ENCODE measurements at regions not wholly inside any gene's neighbourhood (a gene's known extent, or its start where the extent isn't known, plus 50 kb on each side); places are given as distances from the start of the nearest gene placed in this dataset.

- H3K4me1 ChIP-seq (replicated peaks in 1 of 4; ENCODE audit: control insufficient read depth in 3 of 4, insufficient read depth in 4 of 4, low read length in 3 of 4) = peaks cover 0 to 2% (median 0%) of the 10 kb centered on the region in 4 experiments; a peak in 1 of 7 replicates
- H2BK20ac ChIP-seq (ENCODE audit: low read length) = no peak overlapping the region
- no peaks in the 10 kb centered on the region for H3K79me2 ChIP-seq (ENCODE audit: control insufficient read depth in 1 of 2, insufficient read depth in 2 of 2, low read length in 2 of 2)
- H3K79me1 ChIP-seq (ENCODE audit: low read depth, low read length) = no peaks in the 10 kb centered on the region
- H4K91ac ChIP-seq (replicated peaks; ENCODE audit: insufficient read length, low read length) = no peak overlapping the region
- ChIA-PET POLR2A (ENCODE audit: partially characterized antibody) (no interaction called here), CTCF (ENCODE audit: partially characterized antibody) (interaction anchor here (1.5 kb wide), 1 partner anchor 184 kb away, joined by 3 read pairs; no protein-coding TSS in a partner anchor)
- no peak overlapping the region for H2BK120ac ChIP-seq (replicated peaks; ENCODE audit: low read depth, low read length)
- no peaks in the 10 kb centered on the region for H3K27me3 ChIP-seq (replicated peaks in 1 of 4; ENCODE audit: control insufficient read depth in 3 of 4, extremely low read depth in 1 of 4, insufficient read depth in 3 of 4, low read length in 3 of 4)
- H3K4ac ChIP-seq (replicated peaks; ENCODE audit: insufficient read length, low read depth, low read length) = no peak overlapping the region
- no peak overlapping the region for H3K27ac ChIP-seq (ENCODE audit: low read depth, low read length)
- 73% methylated on average over 3 of the region's 3 CpGs; no CpG with 5 or more reads in 1 of the 2 experiments for WGBS, 2 experiments (ENCODE audit: extremely low coverage in 1 of 2, insufficient coverage in 1 of 2, insufficient read length in 1 of 2, insufficient replicate concordance in 2 of 2, low coverage in 1 of 2, low lambda C conversion rate in 2 of 2, missing lambda C conversion rate in 1 of 2)
- no peak overlapping the region for H3K9ac ChIP-seq (replicated peaks in 1 of 4; ENCODE audit: extremely low read depth in 1 of 4, low read depth in 3 of 4, low read length in 3 of 4)
- no peaks in the 10 kb centered on the region for H4K20me1 ChIP-seq (replicated peaks in 1 of 2; ENCODE audit: control insufficient read depth in 1 of 2, insufficient read depth in 2 of 2, low read length in 2 of 2)
- no peak overlapping the region for H4K5ac ChIP-seq (ENCODE audit: insufficient read length, low read depth, low read length)
- H3K23ac ChIP-seq (ENCODE audit: insufficient read length) = no peak overlapping the region
- no peak overlapping the region for H2AFZ ChIP-seq (ENCODE audit: low read length)
- FAIRE-seq = no peak
- H3K36me3 ChIP-seq (ENCODE audit: control insufficient read depth in 2 of 4, insufficient read depth in 4 of 4, low read length in 3 of 4) = no peaks in the 10 kb centered on the region
- H3K18ac ChIP-seq (ENCODE audit: extremely low read depth, low read length) = no peak overlapping the region
- H3K14ac ChIP-seq (ENCODE audit: insufficient read length) = no peak overlapping the region
- no peak overlapping the region for H3K4me2 ChIP-seq (ENCODE audit: insufficient read depth in 1 of 2, low read depth in 2 of 2, low read length in 2 of 2)
- no peak overlapping the region for H4K8ac ChIP-seq (ENCODE audit: extremely low read depth, insufficient read depth, low read length)
- H2BK15ac ChIP-seq (ENCODE audit: low read length) = no peak overlapping the region
- no peak overlapping the region for H2AK5ac ChIP-seq (ENCODE audit: low read depth, low read length)
- no peaks in the 10 kb centered on the region for H3K23me2 ChIP-seq (ENCODE audit: low read depth, low read length)
- H3K4me3 ChIP-seq (ENCODE audit: extremely low read depth in 1 of 4, insufficient read depth in 2 of 4, low read depth in 3 of 4, low read length in 4 of 4) = no peak overlapping the region
- H2BK12ac ChIP-seq (ENCODE audit: low read depth, low read length) = no peak overlapping the region
- H2BK5ac ChIP-seq (ENCODE audit: low read depth, low read length) = no peak overlapping the region
- no peak for DNase-seq (ENCODE audit: low read depth in 1 of 2, low spot score in 2 of 2)
- no peaks in the 10 kb centered on the region for H3K9me3 ChIP-seq (ENCODE audit: insufficient read depth in 2 of 2, low read depth in 1 of 2, low read length in 1 of 2)
- H3K56ac ChIP-seq (replicated peaks; ENCODE audit: insufficient read length, low read depth, low read length) = no peak overlapping the region
- no peak for TF ChIP-seq USF2 (IDR thresholded peaks at IDR 0.05; ENCODE audit: low read length)
- no peak for TF ChIP-seq CBX8 (IDR thresholded peaks at IDR 0.05; ENCODE audit: borderline replicate concordance, low read depth, low read length)
- TF ChIP-seq SUZ12 (IDR thresholded peaks at IDR 0.05; ENCODE audit: low read length) = no peak
- TF ChIP-seq TBP (IDR thresholded peaks at IDR 0.05; ENCODE audit: low read depth, low read length) = no peak
- no peak for TF ChIP-seq RNF2 (IDR thresholded peaks at IDR 0.05; ENCODE audit: borderline replicate concordance, low read depth, low read length, missing control alignments, poor library complexity, severe bottlenecking)
- TF ChIP-seq TEAD4 (IDR thresholded peaks at IDR 0.05; ENCODE audit: low read depth, low read length) = no peak
- TF ChIP-seq HDAC2 (IDR thresholded peaks at IDR 0.05; ENCODE audit: borderline replicate concordance in 1 of 2, low read depth in 2 of 2, low read length in 2 of 2) = no peak
- no peak for TF ChIP-seq SP2 (IDR thresholded peaks at IDR 0.05; ENCODE audit: low read length)
- no peak for TF ChIP-seq POLR2AphosphoS5 (IDR thresholded peaks at IDR 0.05; ENCODE audit: low read depth, low read length)
- no peak for TF ChIP-seq BCL11A (IDR thresholded peaks at IDR 0.05; ENCODE audit: low read depth in 2 of 2, low read length in 2 of 2)
These were observed 244.2 kb upstream of the POU3F2 start for GRCh38 chr6:98590136-98590681.
